ENCODE measurements at regions not wholly inside any gene's neighbourhood (a gene's known extent, or its start where the extent isn't known, plus 50 kb on each side); places are given as distances from the start of the nearest gene placed in this dataset.

GRCh38 chrX:5648941-5649568, 579.6 kb downstream of the NLGN4X start:
- H3K9me3 ChIP-seq (ENCODE audit: low read depth, low read length): no peaks in the 10 kb centered on the region
- no peak overlapping the region for H3K4me3 ChIP-seq (ENCODE audit: low read length)

GRCh38 chrX:5646818-5647217, 581.8 kb downstream of the NLGN4X start:
- no peaks in the 10 kb centered on the region for H3K27me3 ChIP-seq (ENCODE audit: insufficient read depth, low read length)
- no peak overlapping the region for H3K4me3 ChIP-seq (ENCODE audit: low read length)
- H3K9me3 ChIP-seq (ENCODE audit: low read depth, low read length): no peaks in the 10 kb centered on the region
- no peaks in the 10 kb centered on the region for H3K4me1 ChIP-seq (ENCODE audit: insufficient read depth, low read length)

More at GRCh38 chrX:5648941-5649568, 579.6 kb downstream of the NLGN4X start:
- no peaks in the 10 kb centered on the region for H3K27me3 ChIP-seq (ENCODE audit: insufficient read depth, low read length)
- no peaks in the 10 kb centered on the region for H3K4me1 ChIP-seq (ENCODE audit: insufficient read depth, low read length)

- Histone ChIP-seq H3K4me3 (ENCODE audit: low read length) (no peak overlapping the region), H3K27me3 (ENCODE audit: insufficient read depth, low read length) (no peaks in the 10 kb centered on the region), H3K9me3 (ENCODE audit: low read depth, low read length) (no peaks in the 10 kb centered on the region), H3K4me1 (ENCODE audit: insufficient read depth, low read length) (no peaks in the 10 kb centered on the region)
Observed at GRCh38 chrX:5644776-5645175, 583.9 kb downstream of the NLGN4X start.

- Histone ChIP-seq H3K27me3 (ENCODE audit: insufficient read depth, low read length) (no peaks in the 10 kb centered on the region), H3K4me3 (ENCODE audit: low read length) (no peak overlapping the region), H3K9me3 (ENCODE audit: low read depth, low read length) (no peaks in the 10 kb centered on the region), H3K4me1 (ENCODE audit: insufficient read depth, low read length) (no peaks in the 10 kb centered on the region)
Observed at GRCh38 chrX:5640071-5640470, 588.6 kb downstream of the NLGN4X start.

- no peaks in the 10 kb centered on the region for H3K9me3 ChIP-seq (ENCODE audit: low read depth, low read length)
- no peaks in the 10 kb centered on the region for H3K4me1 ChIP-seq (ENCODE audit: insufficient read depth, low read length)
- H3K27me3 ChIP-seq (ENCODE audit: insufficient read depth, low read length): no peaks in the 10 kb centered on the region
Observed at GRCh38 chrX:5638572-5638971, 590.1 kb downstream of the NLGN4X start.

GRCh38 chrX:5632887-5633286, 595.8 kb downstream of the NLGN4X start:
- H3K4me1 ChIP-seq (ENCODE audit: insufficient read depth, low read length): no peaks in the 10 kb centered on the region
- H3K27me3 ChIP-seq (ENCODE audit: insufficient read depth, low read length): no peaks in the 10 kb centered on the region
- no peaks in the 10 kb centered on the region for H3K9me3 ChIP-seq (ENCODE audit: low read depth, low read length)
- no peak overlapping the region for H3K4me3 ChIP-seq (ENCODE audit: low read length)

More at GRCh38 chrX:5638572-5638971, 590.1 kb downstream of the NLGN4X start:
- H3K4me3 ChIP-seq (ENCODE audit: low read length): no peak overlapping the region

GRCh38 chrX:5632061-5632614, 596.5 kb downstream of the NLGN4X start:
- Histone ChIP-seq H3K9me3 (ENCODE audit: low read depth, low read length) (no peaks in the 10 kb centered on the region), H3K4me3 (ENCODE audit: low read length) (no peak overlapping the region), H3K27me3 (ENCODE audit: insufficient read depth, low read length) (no peaks in the 10 kb centered on the region), H3K4me1 (ENCODE audit: insufficient read depth, low read length) (no peaks in the 10 kb centered on the region)

GRCh38 chrX:5617666-5618065, 611.0 kb downstream of the NLGN4X start:
- Histone ChIP-seq H3K4me3 (ENCODE audit: low read length) (no peak overlapping the region), H3K27me3 (ENCODE audit: insufficient read depth, low read length) (no peaks in the 10 kb centered on the region), H3K9me3 (ENCODE audit: low read depth, low read length) (no peaks in the 10 kb centered on the region), H3K4me1 (ENCODE audit: insufficient read depth, low read length) (no peaks in the 10 kb centered on the region)

- H3K9me3 ChIP-seq (ENCODE audit: low read depth, low read length): no peaks in the 10 kb centered on the region
- no peaks in the 10 kb centered on the region for H3K27me3 ChIP-seq (ENCODE audit: insufficient read depth, low read length)
- H3K4me1 ChIP-seq (ENCODE audit: insufficient read depth, low read length): no peaks in the 10 kb centered on the region
- H3K4me3 ChIP-seq (ENCODE audit: low read length): no peak overlapping the region
Observed at GRCh38 chrX:5595570-5595969, 633.1 kb downstream of the NLGN4X start.

- H3K9me3 ChIP-seq (ENCODE audit: low read depth, low read length): no peaks in the 10 kb centered on the region
- H3K4me3 ChIP-seq (ENCODE audit: low read length): no peak overlapping the region
- no peaks in the 10 kb centered on the region for H3K27me3 ChIP-seq (ENCODE audit: insufficient read depth, low read length)
- H3K4me1 ChIP-seq (ENCODE audit: insufficient read depth, low read length): no peaks in the 10 kb centered on the region
Observed at GRCh38 chrX:5586726-5587125, 641.9 kb downstream of the NLGN4X start.

- no peak overlapping the region for H3K4me3 ChIP-seq (ENCODE audit: low read length)
- H3K27me3 ChIP-seq (ENCODE audit: insufficient read depth, low read length): no peaks in the 10 kb centered on the region
- no peaks in the 10 kb centered on the region for H3K4me1 ChIP-seq (ENCODE audit: insufficient read depth, low read length)
- no peaks in the 10 kb centered on the region for H3K9me3 ChIP-seq (ENCODE audit: low read depth, low read length)
Observed at GRCh38 chrX:5575407-5575806, 653.3 kb downstream of the NLGN4X start.

- Histone ChIP-seq H3K27me3 (ENCODE audit: insufficient read depth, low read length) (no peaks in the 10 kb centered on the region), H3K9me3 (ENCODE audit: low read depth, low read length) (no peaks in the 10 kb centered on the region), H3K4me1 (ENCODE audit: insufficient read depth, low read length) (no peaks in the 10 kb centered on the region), H3K4me3 (ENCODE audit: low read length) (no peak overlapping the region)
Observed at GRCh38 chrX:5568934-5569333, 659.7 kb downstream of the NLGN4X start.

GRCh38 chrX:5559386-5559785, 669.3 kb downstream of the NLGN4X start:
- Histone ChIP-seq H3K4me3 (ENCODE audit: low read length) (no peak overlapping the region), H3K4me1 (ENCODE audit: insufficient read depth, low read length) (no peaks in the 10 kb centered on the region), H3K9me3 (ENCODE audit: low read depth, low read length) (no peaks in the 10 kb centered on the region), H3K27me3 (ENCODE audit: insufficient read depth, low read length) (no peaks in the 10 kb centered on the region)

- H3K4me1 ChIP-seq (ENCODE audit: insufficient read depth, low read length): no peaks in the 10 kb centered on the region
- no peak overlapping the region for H3K4me3 ChIP-seq (ENCODE audit: low read length)
- no peaks in the 10 kb centered on the region for H3K27me3 ChIP-seq (ENCODE audit: insufficient read depth, low read length)
- H3K9me3 ChIP-seq (ENCODE audit: low read depth, low read length): no peaks in the 10 kb centered on the region
Observed at GRCh38 chrX:5549512-5549911, 679.2 kb downstream of the NLGN4X start.

GRCh38 chrX:5537098-5537497, 691.6 kb downstream of the NLGN4X start:
- H3K4me3 ChIP-seq (ENCODE audit: low read length): no peak overlapping the region
- no peaks in the 10 kb centered on the region for H3K27me3 ChIP-seq (ENCODE audit: insufficient read depth, low read length)
- no peaks in the 10 kb centered on the region for H3K9me3 ChIP-seq (ENCODE audit: low read depth, low read length)
- no peaks in the 10 kb centered on the region for H3K4me1 ChIP-seq (ENCODE audit: insufficient read depth, low read length)

- H3K4me3 ChIP-seq (ENCODE audit: low read length): no peak overlapping the region
- no peaks in the 10 kb centered on the region for H3K27me3 ChIP-seq (ENCODE audit: insufficient read depth, low read length)
Observed at GRCh38 chrX:5536261-5536660, 692.4 kb downstream of the NLGN4X start.

More at GRCh38 chrX:5536261-5536660, 692.4 kb downstream of the NLGN4X start:
- Histone ChIP-seq H3K9me3 (ENCODE audit: low read depth, low read length) (no peaks in the 10 kb centered on the region), H3K4me1 (ENCODE audit: insufficient read depth, low read length) (no peaks in the 10 kb centered on the region)

All from mononuclear cell (primary cell).